Transverse colon (tissue), 4 donors: ENCODE measurements at regions not wholly inside any gene's neighbourhood (a gene's known extent, or its start where the extent isn't known, plus 50 kb on each side); places are given as distances from the start of the nearest gene placed in this dataset.
A peak's percentile ranks its signal among the peaks of the same experiment; 100 is the strongest.

Experiments used
- DNase-seq: peaks from one replicate; pipeline ENCODE4 v3.0.0-alpha.2; 2019
- H3K27ac ChIP-seq, 4 donors: fragments of 200-600 bp; sonication (generic); 2 replicates each; pipeline ENCODE4 v1.5.1; 2016 to 2018; ENCODE audit warnings: inconsistent platforms in 4 of 4
- H3K27me3 ChIP-seq: fragments of 200-600 bp; sonication (generic); 2 replicates; pipeline ENCODE4 v1.5.1; 2017; ENCODE audit warnings: inconsistent platforms
- H3K36me3 ChIP-seq, 4 donors: fragments of 200-600 bp; sonication (generic); 2 replicates each; pipeline ENCODE4 v1.5.1; 2017 to 2019; ENCODE audit warnings: inconsistent platforms in 4 of 4
- H3K4me1 ChIP-seq, 4 donors: fragments of 200-600 bp; sonication (generic); 2 replicates each; pipeline ENCODE4 v1.5.1; 2017 to 2020; ENCODE audit warnings: inconsistent platforms in 4 of 4
- H3K4me3 ChIP-seq, 4 donors: fragments of 200-600 bp; sonication (generic); 1 replicate in 1 of 4; 2 replicates in 3 of 4; pipeline versions ENCODE4 v1.5.1 to v1.6.1; 2017 to 2019; ENCODE audit warnings: inconsistent platforms in 4 of 4
- H3K9me3 ChIP-seq, 2 donors: fragments of 200-600 bp; sonication (generic); 2 replicates each; pipeline ENCODE4 v1.5.1; 2017 to 2019; ENCODE audit warnings: inconsistent platforms in 2 of 2
- EP300 ChIP-seq: sonication (generic); formaldehyde crosslinking; IDR thresholded peaks from one replicate; pipeline ENCODE4 v1.6.1; 2017; ENCODE audit warnings: antibody characterized with exemption, low read depth
- POLR2A ChIP-seq: fragments of 450-650 bp; IDR thresholded peaks from one replicate; pipeline ENCODE4 v1.6.1; 2016; ENCODE audit warnings: antibody characterized with exemption, mild to moderate bottlenecking, moderate library complexity
- POLR2AphosphoS5 ChIP-seq, 3 donors: sonication (generic); formaldehyde crosslinking; IDR thresholded peaks; one replicate each; pipeline ENCODE4 v1.6.1; 2016; ENCODE audit warnings: antibody characterized with exemption in 3 of 3
- WGBS, 2 donors: methylation state at CpG; one replicate each; pipeline ENCODE4 v1.1.5; 2018; ENCODE audit warnings: low coverage in 1 of 2; 5-methylcytosine and 5-hydroxymethylcytosine counted together
- in situ Hi-C, 4 donors: fragments of 200-750 bp; cut with MboI; loops; one replicate each; pipeline versions ENCODE4 v1.15.0 to v1.15.1; 2017; ENCODE audit warnings: low sequenced_read_pairs in 3 of 4, low pct_ligation_motif_present in 1 of 4, low pct_unique_long_range_greater_than_20kb in 1 of 4
- intact Hi-C: fragments of 100-400 bp; cut with DNase I; formaldehyde crosslinking; loops from one replicate; pipeline ENCODE4 v1.15.1; 2023; ENCODE audit warnings: low total_unique reads
- TF ChIP-seq, protein P1 (sequence below), 5 experiments: fragments of 200-600 bp in 3 of 5; fragments of 450-650 bp in 2 of 5; sonication (generic) in 3 of 5; IDR thresholded peaks; 1 replicate in 2 of 5; 2 replicates in 3 of 5; pipeline ENCODE4 v1.5.1; 2016 to 2017; ENCODE audit warnings: antibody characterized with exemption in 5 of 5, inconsistent platforms in 3 of 5, mild to moderate bottlenecking in 2 of 5, moderate library complexity in 1 of 5

DNA sequence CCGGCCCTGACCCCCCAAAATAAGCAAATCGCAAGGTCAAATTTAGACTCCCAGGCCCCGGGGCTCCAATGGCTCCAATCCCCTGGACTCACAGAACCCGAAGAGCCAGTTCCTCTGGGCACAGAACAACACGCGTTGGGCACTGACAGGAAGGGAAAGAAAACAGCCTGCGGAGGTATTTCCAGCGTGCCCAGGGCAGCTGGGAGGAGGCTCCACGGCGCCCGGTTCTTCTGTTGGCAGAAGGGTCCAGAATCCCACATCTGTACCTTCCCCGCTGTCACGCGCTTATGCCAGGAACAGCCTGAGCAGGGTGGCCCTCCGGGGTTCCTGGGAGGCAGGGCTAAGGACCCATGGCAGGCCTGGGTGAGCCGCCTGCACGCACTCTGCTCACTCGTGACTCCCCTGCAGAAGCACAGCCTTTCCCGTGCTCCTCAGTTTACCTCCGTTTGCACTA is 85.5 kb downstream of the RIPK4 start:
- H3K9me3 ChIP-seq = no peaks in the 10 kb centered on the region
- no peaks in the 10 kb centered on the region for H3K36me3 ChIP-seq
- DNase-seq = peak; percentile 50
- in situ Hi-C loops (no loop called here), intact Hi-C loops (no loop called here)
- 78% methylated on average over 20 of the region's 20 CpGs; no CpG with 5 or more reads in 1 of the 2 donors for WGBS, 2 donors
- TF ChIP-seq, protein P1, sequence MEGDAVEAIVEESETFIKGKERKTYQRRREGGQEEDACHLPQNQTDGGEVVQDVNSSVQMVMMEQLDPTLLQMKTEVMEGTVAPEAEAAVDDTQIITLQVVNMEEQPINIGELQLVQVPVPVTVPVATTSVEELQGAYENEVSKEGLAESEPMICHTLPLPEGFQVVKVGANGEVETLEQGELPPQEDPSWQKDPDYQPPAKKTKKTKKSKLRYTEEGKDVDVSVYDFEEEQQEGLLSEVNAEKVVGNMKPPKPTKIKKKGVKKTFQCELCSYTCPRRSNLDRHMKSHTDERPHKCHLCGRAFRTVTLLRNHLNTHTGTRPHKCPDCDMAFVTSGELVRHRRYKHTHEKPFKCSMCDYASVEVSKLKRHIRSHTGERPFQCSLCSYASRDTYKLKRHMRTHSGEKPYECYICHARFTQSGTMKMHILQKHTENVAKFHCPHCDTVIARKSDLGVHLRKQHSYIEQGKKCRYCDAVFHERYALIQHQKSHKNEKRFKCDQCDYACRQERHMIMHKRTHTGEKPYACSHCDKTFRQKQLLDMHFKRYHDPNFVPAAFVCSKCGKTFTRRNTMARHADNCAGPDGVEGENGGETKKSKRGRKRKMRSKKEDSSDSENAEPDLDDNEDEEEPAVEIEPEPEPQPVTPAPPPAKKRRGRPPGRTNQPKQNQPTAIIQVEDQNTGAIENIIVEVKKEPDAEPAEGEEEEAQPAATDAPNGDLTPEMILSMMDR (IDR thresholded peaks at IDR 0.05) = no peak
- TF ChIP-seq POLR2A = no peak
- TF ChIP-seq EP300 = no peak
- TF ChIP-seq POLR2AphosphoS5 (IDR thresholded peaks at IDR 0.05) = no peak
- peak overlapping the region in 1 of 4 donors; percentile 37 for H3K27ac ChIP-seq
- no peak overlapping the region for H3K4me3 ChIP-seq
- H3K27me3 ChIP-seq = peaks cover 4% of the 10 kb centered on the region
- peaks cover 4 to 42% (median 25%) of the 10 kb centered on the region in 4 donors for H3K4me1 ChIP-seq

DNA sequence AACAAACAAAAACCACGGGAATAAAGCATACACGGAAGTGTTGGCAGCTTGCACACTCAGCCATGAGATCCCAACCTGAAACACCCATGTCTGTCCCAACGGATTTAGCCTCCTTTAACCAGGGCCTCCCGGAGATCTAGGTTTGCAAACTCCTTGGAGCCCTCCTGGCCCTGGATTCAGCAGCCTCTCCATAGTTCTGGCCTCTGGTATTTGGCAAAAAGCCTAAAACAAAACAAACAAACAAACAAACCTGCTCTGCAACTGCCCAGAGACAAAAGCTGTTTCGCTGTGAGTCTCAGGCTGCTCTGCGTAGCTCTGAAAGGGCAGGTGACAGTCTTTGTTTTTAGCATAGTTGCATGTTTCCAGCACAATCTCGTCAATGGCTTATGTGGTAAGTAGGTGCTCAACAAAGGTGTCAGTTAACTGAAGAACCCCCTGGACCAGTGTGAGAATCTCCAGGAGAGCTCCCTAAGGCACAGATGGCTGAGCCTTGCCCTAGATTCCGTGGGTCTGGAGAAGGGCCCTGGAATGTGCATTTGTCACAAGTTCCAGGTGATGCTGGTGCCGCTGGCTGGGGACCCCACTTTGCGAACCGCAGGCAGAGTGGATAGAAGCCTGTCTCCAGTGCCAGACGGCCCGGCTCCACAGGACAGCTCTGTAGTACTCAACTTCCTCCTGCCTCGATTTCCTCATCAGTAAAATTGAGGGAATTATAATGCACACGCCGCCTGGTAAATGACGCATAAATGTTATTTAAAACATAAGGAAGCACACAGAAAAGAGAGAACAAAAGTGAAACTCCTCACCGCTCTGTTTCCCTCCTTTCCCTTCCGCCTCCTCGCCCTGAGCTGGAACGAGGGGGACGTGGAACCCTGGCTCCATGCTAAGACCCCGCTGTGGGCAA is 86.2 kb downstream of the RIPK4 start:
- Histone ChIP-seq H3K27me3 (peaks cover 4% of the 10 kb centered on the region), H3K9me3 (no peaks in the 10 kb centered on the region), H3K4me3 (no peak overlapping the region), H3K36me3 (no peaks in the 10 kb centered on the region), H3K4me1 (peaks cover 4 to 42% (median 25%) of the 10 kb centered on the region in 4 donors), H3K27ac (peak overlapping the region in 2 of 4 donors; percentile 11 to 37)
- no peak for DNase-seq
- TF ChIP-seq POLR2AphosphoS5 (IDR thresholded peaks at IDR 0.05) (no peak), EP300 (no peak), POLR2A (no peak)
- TF ChIP-seq, protein P1 (IDR thresholded peaks at IDR 0.05) = no peak
- in situ Hi-C loops (no loop called here), intact Hi-C loops (no loop called here)
- 60 to 61% methylated on average over 15 to 23 of the region's 23 CpGs for WGBS, 2 donors

DNA sequence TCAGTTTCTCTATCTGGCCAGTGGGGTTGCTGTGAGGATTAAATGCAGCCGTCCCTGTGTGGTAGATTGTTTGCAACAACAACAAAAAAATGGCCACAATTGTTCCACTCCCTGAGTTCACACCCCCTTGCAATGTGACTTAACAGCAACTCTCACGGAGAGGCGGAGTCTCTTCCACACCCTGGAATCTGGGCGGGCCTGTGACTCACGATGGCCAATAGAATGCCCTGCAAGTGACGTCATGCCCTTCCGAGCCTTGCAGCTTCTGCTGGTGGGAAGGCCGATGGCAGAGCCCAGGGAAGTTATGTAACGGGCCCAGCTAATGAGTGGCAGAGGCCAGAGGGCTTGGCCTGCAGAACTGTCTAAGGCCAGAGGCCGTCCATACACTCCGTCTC is 87.9 kb downstream of the RIPK4 start:
- intact Hi-C loops = no loop called here
- 12% methylated on average over 11 of the region's 11 CpGs; no CpG with 5 or more reads in 1 of the 2 donors for WGBS, 2 donors
- Histone ChIP-seq H3K27ac (peak overlapping the region; percentile 89 to 94 (median 92)), H3K4me1 (peaks cover 0 to 32% (median 22%) of the 10 kb centered on the region in 4 donors), H3K27me3 (peaks cover 4% of the 10 kb centered on the region), H3K9me3 (no peaks in the 10 kb centered on the region), H3K36me3 (no peaks in the 10 kb centered on the region), H3K4me3 (peak overlapping the region in 1 of 4 donors; percentile 30)
- in situ Hi-C loops = no loop called here
- DNase-seq = peak; percentile 96
- TF ChIP-seq EP300 (no peak), POLR2AphosphoS5 (IDR thresholded peaks at IDR 0.05) (peak in 2 of 3 donors; percentile 48 to 66), POLR2A (no peak)
- TF ChIP-seq, protein P1 (IDR thresholded peaks at IDR 0.05) = no peak

DNA sequence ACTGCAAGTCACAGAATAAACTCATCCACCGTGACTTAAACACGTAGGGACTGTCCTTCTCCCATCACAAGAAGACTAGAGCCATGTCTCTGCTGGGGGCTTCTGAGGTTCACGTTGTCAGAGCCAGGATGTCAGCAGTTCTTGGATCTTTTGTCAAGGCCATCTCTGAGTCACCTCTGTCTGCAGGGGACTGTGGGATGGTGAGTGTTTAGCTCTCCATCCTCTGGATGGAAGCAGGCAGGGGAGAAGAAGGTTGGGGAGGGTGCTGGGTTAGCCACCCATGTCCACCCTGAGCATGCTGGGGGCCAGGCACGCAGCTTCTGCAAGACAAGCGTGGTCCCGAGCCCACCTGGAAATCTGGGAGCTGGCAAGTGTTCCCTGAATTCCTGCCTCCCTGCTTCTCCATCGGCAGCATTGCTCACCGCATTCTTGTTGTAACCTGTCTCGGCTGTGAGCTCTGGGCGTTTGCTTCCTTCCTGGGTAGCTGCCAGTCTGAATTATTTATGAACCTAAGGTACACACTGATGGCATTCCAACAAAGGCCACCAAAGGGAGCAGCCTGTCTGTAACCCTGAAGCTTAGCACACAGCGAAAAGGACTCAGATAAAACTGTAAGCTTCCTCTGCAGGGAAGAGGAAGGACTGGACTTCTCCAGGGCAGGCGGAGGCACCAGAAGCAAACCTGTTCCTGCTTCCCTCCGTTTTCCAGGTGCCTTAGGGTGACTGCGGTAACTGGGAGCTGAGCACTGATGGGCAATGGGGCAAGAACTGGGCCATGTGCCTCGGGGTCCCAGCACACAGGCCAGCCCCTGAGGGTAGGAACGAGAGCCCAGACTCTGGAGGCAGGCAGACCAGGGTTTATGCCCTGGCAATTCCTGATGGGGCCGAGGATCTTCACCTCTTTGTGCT is 88.6 kb downstream of the RIPK4 start:
- TF ChIP-seq, protein P1 (IDR thresholded peaks at IDR 0.05) = peak in 2 of 5 experiments; percentile 35 to 38
- TF ChIP-seq POLR2AphosphoS5 (IDR thresholded peaks at IDR 0.05) (peak; percentile 40 to 76 (median 72)), POLR2A (peak; percentile 75), EP300 (no peak)
- in situ Hi-C loops = no loop called here

More for the DNA sequence above, 88.6 kb downstream of the RIPK4 start:
- intact Hi-C loops = no loop called here
- 37% methylated on average over 17 of the region's 17 CpGs; no CpG with 5 or more reads in 1 of the 2 donors for WGBS, 2 donors
- peak overlapping the region; percentile 89 to 94 (median 92) for H3K27ac ChIP-seq
- peak overlapping the region in 1 of 4 donors; percentile 30 for H3K4me3 ChIP-seq
- peak; percentile 80 for DNase-seq
- no peaks in the 10 kb centered on the region for H3K9me3 ChIP-seq
- H3K27me3 ChIP-seq = no peaks in the 10 kb centered on the region
- H3K36me3 ChIP-seq = no peaks in the 10 kb centered on the region
- peaks cover 0 to 32% (median 22%) of the 10 kb centered on the region in 4 donors for H3K4me1 ChIP-seq
